ENCODE measurements at regions not wholly inside any gene's neighbourhood (a gene's known extent, or its start where the extent isn't known, plus 50 kb on each side); places are given as distances from the start of the nearest gene placed in this dataset.

- TF ChIP-seq ZNF596 (tag by site-specific recombination; IDR thresholded peaks at IDR 0.05) (no peak), ZNF175 (tag by site-specific recombination; IDR thresholded peaks at IDR 0.05) (no peak), ZBTB17 (tag by site-specific recombination; IDR thresholded peaks at IDR 0.05) (no peak), ZNF324 (tag by site-specific recombination; IDR thresholded peaks at IDR 0.05) (no peak), ZNF214 (tag by site-specific recombination; IDR thresholded peaks at IDR 0.05; ENCODE audit: borderline replicate concordance) (no peak), REPIN1 (tag by site-specific recombination; IDR thresholded peaks at IDR 0.05; ENCODE audit: low read depth) (no peak), ZNF155 (tag by site-specific recombination; IDR thresholded peaks at IDR 0.05) (no peak)
Measured at GRCh38 chr1:182169203-182169602, 107.7 kb upstream of the ZNF648 start (continued).

DNA sequence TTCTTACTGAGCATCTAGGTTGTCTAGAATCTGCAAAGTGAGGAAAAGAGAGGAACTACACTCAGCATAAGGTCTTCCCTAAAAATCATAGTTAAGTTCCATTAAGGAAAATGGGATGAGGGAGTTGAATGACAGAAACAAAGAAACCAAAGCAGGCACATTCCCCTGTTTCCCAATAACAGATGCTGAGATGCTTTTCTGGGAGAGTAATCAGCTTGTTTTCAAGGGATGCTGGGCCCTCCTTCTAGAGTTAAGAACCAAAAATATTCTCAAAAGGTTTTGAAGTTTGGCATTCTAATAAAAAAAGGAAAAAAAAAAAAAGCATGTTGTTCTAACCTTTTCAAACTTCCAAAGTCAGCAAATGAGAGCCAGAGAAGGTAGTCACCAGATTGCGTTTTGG, 105.2 kb upstream of the ZNF648 start:
- TF ChIP-seq HOXD13 (CRISPR knock-in tag; IDR thresholded peaks at IDR 0.05; ENCODE audit: borderline replicate concordance), result no peak
- no peak for TF ChIP-seq ZNF433 (tag by site-specific recombination; IDR thresholded peaks at IDR 0.05; ENCODE audit: low read depth)
- no peak for TF ChIP-seq ELK4 (IDR thresholded peaks at IDR 0.05; ENCODE audit: borderline replicate concordance, low read depth, low read length)
- no peak for TF ChIP-seq IKZF3 (tag by site-specific recombination; IDR thresholded peaks at IDR 0.05)
- no peak for TF ChIP-seq ZNF114 (tag by site-specific recombination; IDR thresholded peaks at IDR 0.05)
- TF ChIP-seq ZNF785 (tag by site-specific recombination; IDR thresholded peaks at IDR 0.05), result no peak
- no peak for TF ChIP-seq ZNF132 (tag by site-specific recombination; IDR thresholded peaks at IDR 0.05; ENCODE audit: borderline replicate concordance)
- no peak for TF ChIP-seq BCL11B (tag by site-specific recombination; IDR thresholded peaks at IDR 0.05; ENCODE audit: low read depth)
- no peak for TF ChIP-seq ZNF416 (tag by site-specific recombination; IDR thresholded peaks at IDR 0.05)
- no peak for TF ChIP-seq ZNF561 (tag by site-specific recombination; IDR thresholded peaks at IDR 0.05; ENCODE audit: borderline replicate concordance)
- TF ChIP-seq, protein P1, sequence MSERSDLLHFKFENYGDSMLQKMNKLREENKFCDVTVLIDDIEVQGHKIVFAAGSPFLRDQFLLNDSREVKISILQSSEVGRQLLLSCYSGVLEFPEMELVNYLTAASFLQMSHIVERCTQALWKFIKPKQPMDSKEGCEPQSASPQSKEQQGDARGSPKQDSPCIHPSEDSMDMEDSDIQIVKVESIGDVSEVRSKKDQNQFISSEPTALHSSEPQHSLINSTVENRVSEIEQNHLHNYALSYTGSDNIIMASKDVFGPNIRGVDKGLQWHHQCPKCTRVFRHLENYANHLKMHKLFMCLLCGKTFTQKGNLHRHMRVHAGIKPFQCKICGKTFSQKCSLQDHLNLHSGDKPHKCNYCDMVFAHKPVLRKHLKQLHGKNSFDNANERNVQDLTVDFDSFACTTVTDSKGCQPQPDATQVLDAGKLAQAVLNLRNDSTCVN (tag by site-specific recombination; optimal IDR thresholded peaks at IDR 0.05), result no peak

GRCh38 chr1:182166321-182166720, 104.8 kb upstream of the ZNF648 start:
- H3K4me1 ChIP-seq (ENCODE audit: control insufficient read depth, insufficient read depth, low read length), result no peaks in the 10 kb centered on the region
- H3K36me3 ChIP-seq (ENCODE audit: control insufficient read depth in 2 of 2, insufficient read depth in 1 of 2, low read length in 2 of 2), result no peaks in the 10 kb centered on the region
- H3K9me3 ChIP-seq (ENCODE audit: control insufficient read depth, insufficient read depth, low read depth, low read length), result no peaks in the 10 kb centered on the region
- POLR2A ChIA-PET, result no interaction called here
- H3K27ac ChIP-seq (ENCODE audit: extremely low read depth, low read depth, low read length), result no peak overlapping the region
- CTCF ChIA-PET, result interaction anchor here (1.0 kb wide), 1 partner anchor 23 kb away, joined by 5 read pairs; no protein-coding TSS in a partner anchor
- no peak overlapping the region for H3K4me3 ChIP-seq (ENCODE audit: low read depth, low read length)
- no peak for TF ChIP-seq MZF1 (tag by site-specific recombination; IDR thresholded peaks at IDR 0.05; ENCODE audit: borderline replicate concordance)
- TF ChIP-seq ZNF596 (tag by site-specific recombination; IDR thresholded peaks at IDR 0.05), result no peak
- no peak for TF ChIP-seq ZNF585B (tag by site-specific recombination; IDR thresholded peaks at IDR 0.05)
- TF ChIP-seq, protein P2, sequence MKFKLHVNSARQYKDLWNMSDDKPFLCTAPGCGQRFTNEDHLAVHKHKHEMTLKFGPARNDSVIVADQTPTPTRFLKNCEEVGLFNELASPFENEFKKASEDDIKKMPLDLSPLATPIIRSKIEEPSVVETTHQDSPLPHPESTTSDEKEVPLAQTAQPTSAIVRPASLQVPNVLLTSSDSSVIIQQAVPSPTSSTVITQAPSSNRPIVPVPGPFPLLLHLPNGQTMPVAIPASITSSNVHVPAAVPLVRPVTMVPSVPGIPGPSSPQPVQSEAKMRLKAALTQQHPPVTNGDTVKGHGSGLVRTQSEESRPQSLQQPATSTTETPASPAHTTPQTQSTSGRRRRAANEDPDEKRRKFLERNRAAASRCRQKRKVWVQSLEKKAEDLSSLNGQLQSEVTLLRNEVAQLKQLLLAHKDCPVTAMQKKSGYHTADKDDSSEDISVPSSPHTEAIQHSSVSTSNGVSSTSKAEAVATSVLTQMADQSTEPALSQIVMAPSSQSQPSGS (tag by site-specific recombination; IDR thresholded peaks at IDR 0.05; ENCODE audit: low read depth), result no peak
- no peak for TF ChIP-seq ZNF837 (tag by site-specific recombination; IDR thresholded peaks at IDR 0.05)
- no peak for TF ChIP-seq GLI4 (tag by site-specific recombination; IDR thresholded peaks at IDR 0.05)
- TF ChIP-seq ZNF391 (tag by site-specific recombination; IDR thresholded peaks at IDR 0.05; ENCODE audit: borderline replicate concordance, low read depth), result no peak
- TF ChIP-seq ZNF138 (tag by site-specific recombination; IDR thresholded peaks at IDR 0.05; ENCODE audit: borderline replicate concordance), result no peak
- no peak for TF ChIP-seq CTCF (tag by site-specific recombination; IDR thresholded peaks at IDR 0.05)
- TF ChIP-seq ZNF121 (tag by site-specific recombination; IDR thresholded peaks at IDR 0.05), result no peak
- TF ChIP-seq ZSCAN4 (tag by site-specific recombination; IDR thresholded peaks at IDR 0.05), result no peak

More for the DNA sequence above, 105.2 kb upstream of the ZNF648 start:
- H3K36me3 ChIP-seq (ENCODE audit: control insufficient read depth in 2 of 2, insufficient read depth in 1 of 2, low read length in 2 of 2), result no peaks in the 10 kb centered on the region
- ChIA-PET POLR2A (no interaction called here), CTCF (no interaction called here)
- no peaks in the 10 kb centered on the region for H3K4me1 ChIP-seq (ENCODE audit: control insufficient read depth, insufficient read depth, low read length)
- no peaks in the 10 kb centered on the region for H3K9me3 ChIP-seq (ENCODE audit: control insufficient read depth, insufficient read depth, low read depth, low read length)
- H3K4me3 ChIP-seq (ENCODE audit: low read depth, low read length), result no peak overlapping the region
- H3K27ac ChIP-seq (ENCODE audit: extremely low read depth, low read depth, low read length), result no peak overlapping the region

All from HEK293 (cell line).